ENCODE measurements at regions not wholly inside any gene's neighbourhood (a gene's known extent, or its start where the extent isn't known, plus 50 kb on each side); places are given as distances from the start of the nearest gene placed in this dataset.

- ATAC-seq, result no peak
- ChIA-PET CTCF (no interaction called here), SMC1A (ENCODE audit: uncharacterized antibody, unreplicated experiment) (no interaction called here), POLR2A (no interaction called here), RAD21 (ENCODE audit: unreplicated experiment) (no interaction called here)
- no peaks in the 10 kb centered on the region for H4K20me1 ChIP-seq (ENCODE audit: control insufficient read depth, insufficient read depth)
- no peak overlapping the region for H3K4me3 ChIP-seq
- FAIRE-seq, result no peak
- no peaks in the 10 kb centered on the region; the same call in 2 of the 3 replicates for H3K9me3 ChIP-seq (replicated peaks; ENCODE audit: control insufficient read depth, insufficient read depth, low read length)
- H3K27ac ChIP-seq (ENCODE audit: control insufficient read depth, insufficient read depth), result no peak overlapping the region
- in situ Hi-C loops (cut with MboI), result no loop called here
- H3K79me2 ChIP-seq (ENCODE audit: control insufficient read depth, insufficient read depth, low read length), result no peaks in the 10 kb centered on the region
- TF ChIP-seq ELK1 (IDR thresholded peaks at IDR 0.05; ENCODE audit: low read depth, low read length), result no peak
- no peak for TF ChIP-seq MEF2A (IDR thresholded peaks at IDR 0.05; ENCODE audit: insufficient read depth, low read depth, low read length)
- no peak for TF ChIP-seq KDM1A (IDR thresholded peaks at IDR 0.05; ENCODE audit: borderline replicate concordance)
- no peak overlapping the region for H3K9ac ChIP-seq (ENCODE audit: control insufficient read depth, insufficient read depth, low read length)
- H2AFZ ChIP-seq (ENCODE audit: control insufficient read depth, low read depth, low read length), result no peak overlapping the region
- H3K27me3 ChIP-seq (replicated peaks in 1 of 2; ENCODE audit: control insufficient read depth in 2 of 2, insufficient read depth in 2 of 2, low read length in 1 of 2), result no peaks in the 10 kb centered on the region; a peak in 1 of 4 replicates
- no peaks in the 10 kb centered on the region for H3K36me3 ChIP-seq (ENCODE audit: control insufficient read depth in 2 of 2, insufficient read depth in 2 of 2, low read length in 1 of 2)
- intact Hi-C loops (cut with micrococcal nuclease; ENCODE audit: unreplicated experiment), result no loop called here
- H3K4me1 ChIP-seq (ENCODE audit: control insufficient read depth, insufficient read depth, low read length), result no peaks in the 10 kb centered on the region
- no peak for DNase-seq (ENCODE audit: low read depth, low spot score)
- no TSS peak for BruUV-seq (replicated peaks)
- H3K4me2 ChIP-seq (ENCODE audit: control insufficient read depth, insufficient read depth), result no peak overlapping the region
- whole genome bisulfite sequencing (ENCODE audit: insufficient coverage, insufficient replicate concordance, low lambda C conversion rate, missing lambda C conversion rate), result 55% methylated on average over 10 of the region's 10 CpGs
These were observed 291.8 kb upstream of the TNP1 start for GRCh38 chr2:217151509-217152206.

- TF ChIP-seq ZNF687 (IDR thresholded peaks at IDR 0.05), result no peak
- no peak for TF ChIP-seq ZNF207 (IDR thresholded peaks at IDR 0.05; ENCODE audit: borderline replicate concordance)
- Histone ChIP-seq H3K79me2 (ENCODE audit: control insufficient read depth, insufficient read depth, low read length) (no peaks in the 10 kb centered on the region), H3K4me3 (no peak overlapping the region), H3K27me3 (replicated peaks in 1 of 2; ENCODE audit: control insufficient read depth in 2 of 2, insufficient read depth in 2 of 2, low read length in 1 of 2) (no peaks in the 10 kb centered on the region; a peak in 1 of 4 replicates), H3K36me3 (ENCODE audit: control insufficient read depth in 2 of 2, insufficient read depth in 2 of 2, low read length in 1 of 2) (no peaks in the 10 kb centered on the region), H2AFZ (ENCODE audit: control insufficient read depth, low read depth, low read length) (no peak overlapping the region), H3K27ac (ENCODE audit: control insufficient read depth, insufficient read depth) (no peak overlapping the region), H3K4me1 (ENCODE audit: control insufficient read depth, insufficient read depth, low read length) (no peaks in the 10 kb centered on the region), H3K4me2 (ENCODE audit: control insufficient read depth, insufficient read depth) (no peak overlapping the region), H3K9me3 (replicated peaks; ENCODE audit: control insufficient read depth, insufficient read depth, low read length) (no peaks in the 10 kb centered on the region; the same call in 2 of the 3 replicates), H3K9ac (ENCODE audit: control insufficient read depth, insufficient read depth, low read length) (no peak overlapping the region), H4K20me1 (ENCODE audit: control insufficient read depth, insufficient read depth) (no peaks in the 10 kb centered on the region)
- intact Hi-C loops (cut with micrococcal nuclease; ENCODE audit: unreplicated experiment), result no loop called here
- ChIA-PET RAD21 (ENCODE audit: unreplicated experiment) (no interaction called here), POLR2A (no interaction called here), SMC1A (ENCODE audit: uncharacterized antibody, unreplicated experiment) (no interaction called here), CTCF (no interaction called here)
- ATAC-seq (no peak), DNase-seq (ENCODE audit: low read depth, low spot score) (no peak), FAIRE-seq (no peak)
- in situ Hi-C loops (cut with MboI), result no loop called here
- 49% methylated on average over 4 of the region's 4 CpGs for WGBS (ENCODE audit: insufficient coverage, insufficient replicate concordance, low lambda C conversion rate, missing lambda C conversion rate)
- BruUV-seq (replicated peaks), result no TSS peak
These were observed 290.4 kb upstream of the TNP1 start for GRCh38 chr2:217150236-217150635.

Measured in GM12878 (cell line).